ENCODE measurements at regions not wholly inside any gene's neighbourhood (a gene's known extent, or its start where the extent isn't known, plus 50 kb on each side); places are given as distances from the start of the nearest gene placed in this dataset.

GRCh38 chr12:5376591-5377207, 55.2 kb upstream of the NTF3 start:
- H3K27ac ChIP-seq (ENCODE audit: poor library complexity, severe bottlenecking): no peak overlapping the region
- no peaks in the 10 kb centered on the region for H3K4me1 ChIP-seq (ENCODE audit: insufficient read depth, poor library complexity, severe bottlenecking)
- H3K27me3 ChIP-seq (ENCODE audit: insufficient read depth, poor library complexity, severe bottlenecking): no peaks in the 10 kb centered on the region
- ATAC-seq (ENCODE audit: low read depth) (no peak), DNase-seq (ENCODE audit: low spot score) (no peak)
- no peak overlapping the region for H3K4me3 ChIP-seq (ENCODE audit: severe bottlenecking)
- no peaks in the 10 kb centered on the region for H3K36me3 ChIP-seq (ENCODE audit: low read depth)
- TF ChIP-seq CTCF (IDR thresholded peaks at IDR 0.05; ENCODE audit: poor library complexity, severe bottlenecking): no peak
- peaks cover 1% of the 10 kb centered on the region for H3K9me3 ChIP-seq (ENCODE audit: severe bottlenecking)

- DNase-seq (ENCODE audit: low spot score) (no peak), ATAC-seq (ENCODE audit: low read depth) (no peak)
- H3K36me3 ChIP-seq (ENCODE audit: low read depth): no peaks in the 10 kb centered on the region
- no peak overlapping the region for H3K4me3 ChIP-seq (ENCODE audit: severe bottlenecking)
- H3K27ac ChIP-seq (ENCODE audit: poor library complexity, severe bottlenecking): no peak overlapping the region
- no peak for TF ChIP-seq CTCF (IDR thresholded peaks at IDR 0.05; ENCODE audit: poor library complexity, severe bottlenecking)
- H3K9me3 ChIP-seq (ENCODE audit: severe bottlenecking): peaks cover 1% of the 10 kb centered on the region
- H3K27me3 ChIP-seq (ENCODE audit: insufficient read depth, poor library complexity, severe bottlenecking): no peaks in the 10 kb centered on the region
- H3K4me1 ChIP-seq (ENCODE audit: insufficient read depth, poor library complexity, severe bottlenecking): no peaks in the 10 kb centered on the region
Observed at GRCh38 chr12:5377997-5378592, 53.8 kb upstream of the NTF3 start.

GRCh38 chr12:5379749-5380496, 52.0 kb upstream of the NTF3 start:
- peak; percentile 90 for ATAC-seq (ENCODE audit: low read depth)

More at GRCh38 chr12:5379749-5380496, 52.0 kb upstream of the NTF3 start:
- peak; percentile 64 for DNase-seq (ENCODE audit: low spot score)
- H3K9me3 ChIP-seq (ENCODE audit: severe bottlenecking): no peaks in the 10 kb centered on the region
- H3K36me3 ChIP-seq (ENCODE audit: low read depth): no peaks in the 10 kb centered on the region
- no peak for TF ChIP-seq CTCF (IDR thresholded peaks at IDR 0.05; ENCODE audit: poor library complexity, severe bottlenecking)
- no peak overlapping the region for H3K4me3 ChIP-seq (ENCODE audit: severe bottlenecking)
- no peaks in the 10 kb centered on the region for H3K27me3 ChIP-seq (ENCODE audit: insufficient read depth, poor library complexity, severe bottlenecking)
- no peak overlapping the region for H3K27ac ChIP-seq (ENCODE audit: poor library complexity, severe bottlenecking)
- no peaks in the 10 kb centered on the region for H3K4me1 ChIP-seq (ENCODE audit: insufficient read depth, poor library complexity, severe bottlenecking)

Data from RWPE2 (cell line).